Right renal pelvis (tissue), 4 donors: ENCODE measurements at regions not wholly inside any gene's neighbourhood (a gene's known extent, or its start where the extent isn't known, plus 50 kb on each side); places are given as distances from the start of the nearest gene placed in this dataset.
A peak's percentile ranks its signal among the peaks of the same experiment; 100 is the strongest.
"Not testable (repeated sequence)": the region's sequence is repeated elsewhere in the genome, so short reads cannot be mapped to it uniquely, and the experiment has no call there.

Experiments used
- DNase-seq, 4 donors: peaks; one replicate each; pipeline ENCODE4 v3.0.0-alpha.2; 2013; ENCODE audit warnings: low read depth in 4 of 4, low spot score in 3 of 4, missing footprints in 1 of 4

GRCh38 chr10:8172604-8173003 is 118.1 kb downstream of the GATA3 start:
- no peak for DNase-seq

GRCh38 chr10:8173243-8173865 is 118.9 kb downstream of the GATA3 start:
- DNase-seq, result no peak

GRCh38 chr10:8173866-8174243 is 119.4 kb downstream of the GATA3 start:
- no peak for DNase-seq

GRCh38 chr10:8174762-8175161 is 120.3 kb downstream of the GATA3 start:
- peak in 2 of 4 donors; percentile 15 to 16 for DNase-seq

GRCh38 chr10:8177526-8177925 is 123.0 kb downstream of the GATA3 start:
- DNase-seq, result not testable (repeated sequence)

GRCh38 chr10:8179773-8180172 is 125.3 kb downstream of the GATA3 start:
- DNase-seq, result not testable (repeated sequence)

- DNase-seq, result no peak
Measured at GRCh38 chr10:8180360-8181109, 126.0 kb downstream of the GATA3 start.

GRCh38 chr10:8181496-8182157 is 127.1 kb downstream of the GATA3 start:
- DNase-seq, result no peak

GRCh38 chr10:8182806-8183205 is 128.3 kb downstream of the GATA3 start:
- DNase-seq, result no peak

GRCh38 chr10:8183241-8183704 is 128.8 kb downstream of the GATA3 start:
- DNase-seq, result no peak

- no peak for DNase-seq
Measured at GRCh38 chr10:8187171-8187666, 132.7 kb downstream of the GATA3 start.

GRCh38 chr10:8189458-8189857 is 135.0 kb downstream of the GATA3 start:
- DNase-seq, result no peak

GRCh38 chr10:8192301-8192700 is 137.8 kb downstream of the GATA3 start:
- no peak for DNase-seq

- DNase-seq, result no peak
Measured at GRCh38 chr10:8193546-8193945, 139.1 kb downstream of the GATA3 start.

- no peak for DNase-seq
Measured at GRCh38 chr10:8194050-8194449, 139.6 kb downstream of the GATA3 start.

GRCh38 chr10:8206882-8207281 is 152.4 kb downstream of the GATA3 start:
- DNase-seq, result no peak

- DNase-seq, result no peak
Measured at GRCh38 chr10:8211631-8212030, 157.1 kb downstream of the GATA3 start.

GRCh38 chr10:8213735-8214134 is 159.2 kb downstream of the GATA3 start:
- DNase-seq, result no peak

GRCh38 chr10:8214587-8214986 is 160.1 kb downstream of the GATA3 start:
- no peak for DNase-seq

- DNase-seq, result no peak
Measured at GRCh38 chr10:8216893-8217292, 162.4 kb downstream of the GATA3 start.

GRCh38 chr10:8221451-8221850 is 167.0 kb downstream of the GATA3 start:
- DNase-seq, result no peak

- DNase-seq, result no peak
Measured at GRCh38 chr10:8224591-8224990, 170.1 kb downstream of the GATA3 start.
